AG04449 (cell line): ENCODE measurements at regions not wholly inside any gene's neighbourhood (a gene's known extent, or its start where the extent isn't known, plus 50 kb on each side); places are given as distances from the start of the nearest gene placed in this dataset.

Source experiments
- CTCF ChIA-PET: fragments of 350-600 bp; formaldehyde crosslinking; extraction: SDS; loops from one replicate; lab custom pipeline; 2021; ENCODE audit warnings: antibody characterized with exemption; lab: Yijun Ruan, JAX
- POLR2A ChIA-PET: fragments of 400-600, 350-600 bp; formaldehyde crosslinking; extraction: SDS; loops from one replicate; lab custom pipeline; 2020; ENCODE audit warnings: antibody characterized with exemption, inconsistent platforms; lab: Yijun Ruan, JAX
- DNase-seq: peaks from one replicate; pipeline ENCODE4 v3.0.0-alpha.2; 2010; ENCODE audit warnings: low read depth, low spot score
- H3K4me3 ChIP-seq: 2 replicates; pipeline ENCODE4 v1.5.1; 2011; ENCODE audit warnings: low read depth, mild to moderate bottlenecking, control low read depth, low read length
- TF ChIP-seq, protein P1 (sequence below): IDR thresholded peaks from one replicate; pipeline ENCODE4 v1.5.1; 2011; ENCODE audit warnings: mild to moderate bottlenecking, moderate library complexity, low read length, control low read depth, inconsistent platforms; ENCODE audit not compliant: insufficient read depth; ENCODE audit errors: missing control alignments

DNA sequence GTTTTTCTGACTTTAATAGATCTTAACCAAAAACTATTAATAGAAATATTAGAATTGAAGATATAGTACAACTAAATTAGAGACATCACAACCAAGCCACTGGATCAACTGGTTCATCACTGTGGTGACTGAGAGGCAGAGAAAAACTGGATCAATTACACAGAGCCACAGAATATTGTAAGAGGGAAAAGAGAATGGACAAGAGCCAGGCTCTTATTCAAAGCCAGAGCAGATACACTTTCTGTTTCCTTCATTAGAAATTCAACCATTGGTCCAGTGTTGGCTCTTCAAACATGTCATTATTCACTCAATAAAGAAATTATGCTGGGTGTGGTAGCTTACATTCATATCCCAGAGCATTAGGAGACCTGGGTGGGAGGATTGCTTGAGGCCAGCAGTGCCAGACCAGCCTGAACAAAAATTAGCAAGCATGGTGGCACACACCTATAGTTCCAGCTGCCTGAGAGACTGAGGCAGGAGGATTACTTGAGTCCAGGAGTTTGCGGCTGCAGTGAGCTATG is 295.1 kb downstream of the NEBL start:
- CTCF ChIA-PET = no interaction called here
- H3K4me3 ChIP-seq = no peak overlapping the region
- no peak for DNase-seq
- TF ChIP-seq, protein P1, sequence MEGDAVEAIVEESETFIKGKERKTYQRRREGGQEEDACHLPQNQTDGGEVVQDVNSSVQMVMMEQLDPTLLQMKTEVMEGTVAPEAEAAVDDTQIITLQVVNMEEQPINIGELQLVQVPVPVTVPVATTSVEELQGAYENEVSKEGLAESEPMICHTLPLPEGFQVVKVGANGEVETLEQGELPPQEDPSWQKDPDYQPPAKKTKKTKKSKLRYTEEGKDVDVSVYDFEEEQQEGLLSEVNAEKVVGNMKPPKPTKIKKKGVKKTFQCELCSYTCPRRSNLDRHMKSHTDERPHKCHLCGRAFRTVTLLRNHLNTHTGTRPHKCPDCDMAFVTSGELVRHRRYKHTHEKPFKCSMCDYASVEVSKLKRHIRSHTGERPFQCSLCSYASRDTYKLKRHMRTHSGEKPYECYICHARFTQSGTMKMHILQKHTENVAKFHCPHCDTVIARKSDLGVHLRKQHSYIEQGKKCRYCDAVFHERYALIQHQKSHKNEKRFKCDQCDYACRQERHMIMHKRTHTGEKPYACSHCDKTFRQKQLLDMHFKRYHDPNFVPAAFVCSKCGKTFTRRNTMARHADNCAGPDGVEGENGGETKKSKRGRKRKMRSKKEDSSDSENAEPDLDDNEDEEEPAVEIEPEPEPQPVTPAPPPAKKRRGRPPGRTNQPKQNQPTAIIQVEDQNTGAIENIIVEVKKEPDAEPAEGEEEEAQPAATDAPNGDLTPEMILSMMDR = no peak
- POLR2A ChIA-PET = no interaction called here

DNA sequence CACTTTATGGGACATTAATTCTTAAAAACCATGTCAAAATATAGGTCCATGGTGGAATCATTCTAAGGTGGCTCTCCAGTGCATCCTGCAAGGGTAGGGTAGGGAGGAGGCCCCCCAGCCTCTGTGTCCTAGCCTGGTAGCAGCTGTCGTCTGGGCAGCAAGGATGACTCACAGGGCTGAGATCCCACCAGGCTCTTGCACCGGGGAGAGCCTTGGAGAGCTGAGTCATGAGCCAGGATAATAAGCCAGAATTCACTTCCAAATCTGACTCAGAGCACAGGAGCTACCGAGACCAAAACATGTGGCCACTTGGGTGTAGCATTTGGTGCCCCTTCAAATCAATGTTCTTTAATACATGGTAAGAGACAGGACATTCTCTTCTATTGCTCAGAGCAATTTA is 298.5 kb downstream of the NEBL start:
- ChIA-PET POLR2A (no interaction called here), CTCF (no interaction called here)
- DNase-seq = no peak
- TF ChIP-seq, protein P1 = no peak
- H3K4me3 ChIP-seq = no peak overlapping the region

DNA sequence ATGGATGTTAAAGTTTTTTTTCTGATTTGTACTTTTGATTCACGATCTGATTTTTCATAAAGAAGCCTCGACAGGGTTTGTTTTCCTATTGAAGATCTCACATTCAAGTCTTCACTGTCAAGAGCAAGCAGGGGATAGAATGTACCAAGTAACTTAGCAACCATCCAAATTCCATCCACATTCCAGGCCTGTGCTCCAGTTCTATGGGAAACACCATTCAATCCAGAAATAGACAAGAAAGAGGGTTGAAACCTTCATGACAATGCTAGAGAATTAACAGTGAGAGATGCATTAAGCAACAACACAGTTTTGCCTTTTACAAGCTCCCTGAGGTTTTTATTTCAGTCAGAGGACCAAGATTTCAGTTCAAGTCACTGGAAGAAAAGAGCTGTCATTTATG is 300.2 kb downstream of the NEBL start:
- ChIA-PET POLR2A (no interaction called here), CTCF (no interaction called here)
- TF ChIP-seq, protein P1 = no peak
- no peak overlapping the region for H3K4me3 ChIP-seq
- no peak for DNase-seq

DNA sequence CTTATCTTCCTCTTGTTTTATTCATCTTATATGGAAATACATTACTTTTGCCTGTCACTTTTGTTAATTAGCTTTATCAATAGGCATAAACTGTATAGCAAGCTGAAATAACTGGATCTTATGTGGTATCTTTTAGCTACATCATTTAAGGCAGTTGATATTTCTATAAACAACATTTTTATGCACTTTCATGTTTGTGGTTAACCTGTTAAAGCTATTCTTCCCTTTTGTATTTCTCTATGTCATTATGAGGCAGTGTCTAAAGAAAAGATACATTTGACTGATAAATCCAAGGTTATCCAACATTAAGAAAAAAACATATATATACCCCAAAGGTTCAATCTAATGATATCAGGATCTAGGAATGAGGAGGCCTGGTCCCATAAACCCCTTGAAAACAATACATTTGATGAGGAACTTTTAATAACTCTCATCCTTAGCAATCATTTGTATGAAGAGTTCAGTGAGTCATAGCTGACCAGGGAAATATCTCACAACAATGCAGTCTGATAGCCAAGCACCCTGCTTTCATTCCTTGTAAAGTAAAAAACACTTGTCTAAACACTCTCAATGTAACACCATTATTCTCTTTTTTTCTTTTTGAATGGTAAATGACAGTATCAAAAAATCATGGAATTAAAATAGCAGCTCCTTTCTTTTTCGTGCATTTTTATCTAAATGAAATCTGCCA is 300.9 kb downstream of the NEBL start:
- no peak overlapping the region for H3K4me3 ChIP-seq
- DNase-seq = no peak
- POLR2A ChIA-PET = no interaction called here
- CTCF ChIA-PET = no interaction called here
- TF ChIP-seq, protein P1 = no peak

DNA sequence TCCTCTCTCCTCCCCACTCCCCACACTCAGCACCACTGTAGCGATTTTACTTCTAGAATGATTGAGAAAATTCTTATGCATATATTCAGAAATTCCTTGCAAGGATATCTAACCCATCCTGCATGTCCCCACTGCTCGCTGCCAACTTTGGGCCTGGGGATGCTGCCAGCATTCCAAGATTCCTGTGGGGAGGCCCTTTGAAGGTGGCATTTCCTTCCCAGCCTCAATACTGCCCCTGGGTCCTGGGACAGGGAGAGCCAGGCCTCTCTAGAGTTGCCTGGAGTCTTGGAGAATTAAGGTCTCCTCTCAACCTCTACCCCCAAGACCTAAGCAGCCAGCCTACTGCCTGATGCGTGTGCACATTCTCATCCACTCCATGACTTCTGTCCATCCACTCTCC is 303.5 kb downstream of the NEBL start:
- TF ChIP-seq, protein P1 = no peak
- ChIA-PET POLR2A (no interaction called here), CTCF (no interaction called here)
- DNase-seq = no peak
- no peak overlapping the region for H3K4me3 ChIP-seq

DNA sequence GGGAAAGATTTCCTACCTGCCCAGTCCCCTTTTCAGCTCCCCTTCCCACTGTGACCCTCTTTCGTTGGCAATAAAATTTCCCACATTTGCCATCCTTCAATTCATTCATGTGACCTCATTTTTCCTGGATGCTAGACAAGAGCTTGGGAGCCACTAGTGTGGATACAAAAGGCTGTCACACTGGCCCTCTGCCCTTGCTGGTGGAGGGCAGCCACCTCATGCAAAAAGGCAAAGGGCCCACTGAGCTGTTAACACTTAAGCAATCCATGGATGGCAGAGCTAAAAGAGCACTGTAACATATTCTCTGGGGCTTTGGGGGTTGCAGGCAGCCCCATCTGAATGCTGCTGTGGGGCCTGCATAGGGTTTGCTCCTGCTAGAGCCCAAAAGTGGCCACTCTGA is 315.1 kb downstream of the NEBL start:
- ChIA-PET POLR2A (no interaction called here), CTCF (no interaction called here)
- H3K4me3 ChIP-seq = no peak overlapping the region
- TF ChIP-seq, protein P1 = no peak
- no peak for DNase-seq
